HG02623 (cell line): ENCODE measurements at regions not wholly inside any gene's neighbourhood (a gene's known extent, or its start where the extent isn't known, plus 50 kb on each side); places are given as distances from the start of the nearest gene placed in this dataset.
A peak's percentile ranks its signal among the peaks of the same experiment; 100 is the strongest.

Source experiments
- ATAC-seq: cut with Tn5 transposase; IDR thresholded peaks from one replicate; pipeline ENCODE4 v1.9.1; 2021; ENCODE audit warnings: moderate library complexity; ENCODE audit not compliant: unreplicated experiment

- no peak for ATAC-seq
Measured at GRCh38 chr2:57119141-57119540, 927.5 kb upstream of the VRK2 start.

DNA sequence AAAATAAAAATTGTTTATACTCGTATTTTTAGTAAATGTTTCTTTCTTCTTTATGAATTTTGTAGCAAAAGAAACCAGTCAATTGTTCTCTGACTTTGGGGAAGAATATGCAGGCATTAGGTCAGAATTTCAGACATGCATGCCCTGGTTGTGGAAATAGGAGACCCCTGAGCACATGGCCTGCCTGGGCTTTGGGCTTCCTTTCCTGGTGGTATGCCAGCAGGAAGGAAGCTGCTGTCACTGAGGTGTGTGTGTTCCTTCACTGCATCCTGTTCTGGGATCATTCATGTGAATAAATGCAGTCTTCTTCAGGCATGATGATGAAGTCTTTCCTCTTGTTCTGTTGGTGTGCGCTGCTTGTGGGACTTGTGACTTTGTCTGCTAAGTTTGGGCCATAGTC, 920.2 kb upstream of the VRK2 start:
- ATAC-seq = no peak

DNA sequence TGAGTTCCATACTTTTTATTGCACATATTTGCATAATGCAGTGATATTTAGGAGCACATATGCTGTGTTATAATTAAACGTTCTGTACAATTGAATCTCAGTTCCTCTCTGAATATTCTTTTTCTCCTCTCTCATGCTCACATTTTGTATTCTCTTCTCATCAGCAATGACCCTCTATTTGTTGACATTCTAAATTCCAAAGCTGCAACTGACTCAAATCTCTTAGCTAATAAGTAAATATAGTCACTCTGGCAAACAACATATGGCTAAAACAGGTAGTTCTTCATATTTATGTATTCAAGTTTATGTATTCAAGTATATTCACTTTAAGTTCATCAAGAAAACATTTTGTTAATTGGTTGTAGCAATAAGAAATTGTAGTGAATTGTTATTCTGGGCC, 907.4 kb upstream of the VRK2 start:
- no peak for ATAC-seq

DNA sequence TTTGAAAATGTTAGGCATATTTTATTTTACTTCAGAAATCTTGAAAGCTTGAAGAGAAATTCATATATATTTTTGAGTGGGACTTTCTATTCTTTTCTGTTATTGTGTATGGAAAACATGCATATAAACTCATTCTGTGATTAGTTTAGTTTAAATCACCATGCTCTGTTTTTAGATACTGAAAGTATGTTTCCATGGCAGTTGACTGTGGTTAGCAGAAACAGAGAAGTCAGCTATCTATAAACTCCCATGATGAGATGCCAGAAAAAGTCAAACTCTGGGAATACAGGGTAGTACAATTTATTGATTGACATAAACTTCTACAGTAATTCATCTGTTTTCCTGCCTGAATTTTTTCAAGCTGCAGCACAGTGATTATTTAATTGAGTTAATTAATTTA, 905.3 kb upstream of the VRK2 start:
- ATAC-seq = peak; percentile 57

GRCh38 chr2:57146951-57147350, 899.7 kb upstream of the VRK2 start:
- ATAC-seq = no peak

- no peak for ATAC-seq
Measured at GRCh38 chr2:57156231-57156924, 890.2 kb upstream of the VRK2 start.

- no peak for ATAC-seq
Measured at GRCh38 chr2:57160976-57161375, 885.6 kb upstream of the VRK2 start.

- ATAC-seq = no peak
Measured at GRCh38 chr2:57177176-57177575, 869.4 kb upstream of the VRK2 start.

- no peak for ATAC-seq
Measured at GRCh38 chr2:57180042-57180567, 866.5 kb upstream of the VRK2 start.

DNA sequence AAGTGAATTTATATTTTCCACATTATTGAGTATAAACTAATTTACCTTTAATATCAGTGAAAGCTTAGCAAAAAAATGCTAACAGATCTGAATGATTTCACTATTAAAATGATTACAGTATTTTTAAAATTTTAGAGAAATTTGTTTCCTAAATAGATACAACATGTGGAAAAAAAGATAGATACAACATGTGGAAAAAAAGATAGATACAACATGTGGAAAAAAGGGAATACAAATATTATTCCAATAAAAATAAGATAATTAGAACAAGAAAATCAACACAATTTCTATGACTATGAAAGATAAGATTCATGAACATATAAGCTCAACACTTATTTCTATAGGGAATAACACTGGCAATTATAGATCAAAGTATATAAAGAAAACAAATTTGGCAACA, 865.9 kb upstream of the VRK2 start:
- no peak for ATAC-seq

GRCh38 chr2:57181315-57182038, 865.1 kb upstream of the VRK2 start:
- no peak for ATAC-seq

GRCh38 chr2:57182916-57183315, 863.7 kb upstream of the VRK2 start:
- no peak for ATAC-seq

DNA sequence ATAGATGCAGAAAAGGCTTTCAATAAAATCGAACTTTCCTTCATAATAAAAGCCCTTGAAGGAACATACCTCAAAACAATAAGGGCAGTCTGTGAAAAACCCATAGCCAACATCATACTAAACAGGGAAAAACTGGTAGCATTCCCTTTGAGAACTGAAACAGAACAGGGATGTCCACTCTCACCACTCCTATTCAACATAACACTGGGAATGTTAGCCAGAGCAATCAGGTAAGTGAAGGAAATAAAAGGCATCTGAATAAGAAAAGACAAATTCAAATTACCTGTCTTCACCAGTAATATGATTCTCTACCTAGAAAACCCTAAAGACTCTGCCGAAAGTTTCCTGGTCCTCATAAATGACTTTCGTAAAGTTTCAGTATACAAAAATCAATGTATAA, 861.0 kb upstream of the VRK2 start:
- no peak for ATAC-seq

- no peak for ATAC-seq
Measured at GRCh38 chr2:57190007-57190406, 856.6 kb upstream of the VRK2 start.

GRCh38 chr2:57199663-57200062, 846.9 kb upstream of the VRK2 start:
- ATAC-seq = no peak

- no peak for ATAC-seq
Measured at GRCh38 chr2:57204364-57204763, 842.2 kb upstream of the VRK2 start.

GRCh38 chr2:57205241-57205640, 841.4 kb upstream of the VRK2 start:
- no peak for ATAC-seq

DNA sequence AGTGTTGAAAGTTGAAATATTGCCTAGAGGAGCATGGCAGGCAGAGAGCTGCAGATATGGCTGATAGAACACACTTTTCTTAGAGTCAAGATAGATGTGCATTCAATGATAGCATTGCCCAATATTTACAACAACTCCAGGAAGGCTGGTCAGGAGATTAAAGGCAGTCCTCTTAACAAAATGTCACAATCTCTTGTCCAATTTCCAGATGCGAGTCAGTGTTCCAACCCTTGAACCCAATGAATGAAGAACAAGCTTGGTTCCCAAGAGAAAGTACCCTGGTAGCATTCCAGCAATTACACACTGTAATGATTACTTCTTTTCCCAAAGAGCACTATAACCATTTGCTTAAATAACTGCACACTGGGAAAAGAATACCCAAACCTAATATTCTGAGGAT, 839.4 kb upstream of the VRK2 start:
- ATAC-seq = no peak

DNA sequence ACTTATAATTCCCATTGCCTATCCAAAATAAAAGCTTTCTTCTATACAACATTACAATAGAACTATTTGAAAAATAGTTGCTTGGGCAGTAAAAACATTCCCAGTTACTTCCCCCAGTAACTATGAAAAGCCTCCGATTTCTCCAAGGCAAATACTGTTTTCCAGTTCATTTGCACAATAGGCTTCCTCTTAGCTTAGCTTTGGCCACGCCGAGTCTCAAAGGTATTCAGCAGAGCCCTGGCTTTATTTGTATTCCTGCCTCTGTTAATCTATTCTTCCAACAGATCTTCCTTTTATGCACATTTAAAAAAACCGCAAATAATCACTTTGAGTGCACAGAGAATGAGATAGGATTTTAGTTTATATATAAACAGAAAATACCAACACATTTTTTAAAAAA, 836.8 kb upstream of the VRK2 start:
- no peak for ATAC-seq

DNA sequence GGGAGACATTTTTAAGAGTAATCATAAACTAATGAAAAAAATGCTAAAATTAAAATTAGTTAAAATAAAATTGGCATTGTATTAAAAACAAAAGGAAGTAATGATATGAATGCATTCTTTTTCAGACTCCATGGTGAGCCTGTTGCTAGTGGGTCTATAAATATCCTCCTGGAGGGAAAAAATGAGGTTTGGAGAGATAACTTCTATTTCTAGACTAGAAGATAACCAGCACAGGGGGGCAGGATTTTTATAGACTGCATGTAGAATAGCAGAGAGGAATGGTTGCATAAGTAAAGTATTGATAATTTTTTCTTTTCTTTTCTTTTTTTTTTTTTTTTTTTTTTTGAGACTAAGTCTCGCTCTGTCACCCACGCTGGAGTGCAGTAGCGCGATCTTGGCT, 835.8 kb upstream of the VRK2 start:
- ATAC-seq = no peak

GRCh38 chr2:57217013-57217412, 829.6 kb upstream of the VRK2 start:
- ATAC-seq = no peak

GRCh38 chr2:57218206-57218605, 828.4 kb upstream of the VRK2 start:
- ATAC-seq = no peak
